A673 (cell line): ENCODE measurements at regions not wholly inside any gene's neighbourhood (a gene's known extent, or its start where the extent isn't known, plus 50 kb on each side); places are given as distances from the start of the nearest gene placed in this dataset.

ENCODE experiments used
- BruUV-seq: library from RNA; stranded (reverse); fragments of 400-500 nt; replicated peaks from 2 replicates; lab custom pipeline; 2021; lab: Mats Ljungman, UMichigan
- CTCF ChIA-PET: fragments of 300-600 bp; sonication (Branson Sonifier 250); formaldehyde crosslinking; loops from one replicate; lab custom pipeline; 2022; ENCODE audit warnings: antibody characterized with exemption; lab: Charles Lee
- POLR2A ChIA-PET: fragments of 300-600 bp; sonication (Branson Sonifier 250); formaldehyde crosslinking; loops from one replicate; lab custom pipeline; 2022; ENCODE audit warnings: antibody characterized with exemption; ENCODE audit not compliant: low non-redundant PET; lab: Charles Lee
- DNase-seq: peaks from one replicate; pipeline ENCODE4 v3.0.0-alpha.2; 2015; ENCODE audit warnings: low spot score
- H3K27ac ChIP-seq: fragments of 200-600 bp; sonication (generic); 2 replicates; pipeline ENCODE4 v1.5.1; 2016; ENCODE audit warnings: mixed run types, low read depth, mild to moderate bottlenecking, mixed read lengths, antibody characterized with exemption, low read length; ENCODE audit not compliant: poor library complexity, severe bottlenecking
- H3K27me3 ChIP-seq: fragments of 200-600 bp; sonication (generic); replicated peaks from 2 replicates; pipeline ENCODE4 v1.6.1; 2017; ENCODE audit warnings: mixed run types, low read depth, mild to moderate bottlenecking, mixed read lengths, antibody characterized with exemption, low read length; ENCODE audit not compliant: insufficient read depth, poor library complexity
- H3K36me3 ChIP-seq: fragments of 200-600 bp; sonication (generic); 2 replicates; pipeline ENCODE4 v1.6.1; 2016; ENCODE audit warnings: mixed run types, mild to moderate bottlenecking, mixed read lengths, antibody characterized with exemption, low read length; ENCODE audit not compliant: insufficient read depth, poor library complexity, severe bottlenecking
- H3K4me1 ChIP-seq: fragments of 200-600 bp; sonication (generic); 2 replicates; pipeline ENCODE4 v1.6.1; 2017; ENCODE audit warnings: mixed run types, mild to moderate bottlenecking, mixed read lengths, antibody characterized with exemption, low read length; ENCODE audit not compliant: insufficient read depth, poor library complexity, severe bottlenecking
- H3K4me3 ChIP-seq: fragments of 200-600 bp; sonication (generic); 2 replicates; pipeline ENCODE4 v1.5.1; 2016; ENCODE audit warnings: low read depth, mixed run types, mild to moderate bottlenecking, mixed read lengths, low read length; ENCODE audit not compliant: poor library complexity, severe bottlenecking
- H3K9me3 ChIP-seq: fragments of 200-600 bp; sonication (generic); 2 replicates; pipeline ENCODE4 v1.6.1; 2016; ENCODE audit warnings: mixed run types, low read depth, mild to moderate bottlenecking, mixed read lengths, antibody characterized with exemption, low read length; ENCODE audit not compliant: poor library complexity, severe bottlenecking
- EZH2 ChIP-seq: fragments of 200-600 bp; sonication (generic); IDR thresholded peaks from 2 replicates; pipeline ENCODE4 v1.6.1; 2017; ENCODE audit warnings: borderline replicate concordance, low read depth, mild to moderate bottlenecking, mixed read lengths, antibody characterized with exemption, low read length; ENCODE audit not compliant: poor library complexity, severe bottlenecking
- intact Hi-C: fragments of 100-400 bp; cut with micrococcal nuclease; formaldehyde crosslinking; loops from one replicate; pipeline ENCODE4 v1.10.0; 2022; ENCODE audit not compliant: unreplicated experiment
- TF ChIP-seq, protein P1 (sequence below): fragments of 300-800, 200-600 bp; sonication (generic); conservative IDR thresholded peaks from 2 replicates; pipeline ENCODE4 v1.5.1; 2017; ENCODE audit warnings: low read depth, mild to moderate bottlenecking, antibody characterized with exemption, low read length, moderate library complexity, mixed read lengths

DNA sequence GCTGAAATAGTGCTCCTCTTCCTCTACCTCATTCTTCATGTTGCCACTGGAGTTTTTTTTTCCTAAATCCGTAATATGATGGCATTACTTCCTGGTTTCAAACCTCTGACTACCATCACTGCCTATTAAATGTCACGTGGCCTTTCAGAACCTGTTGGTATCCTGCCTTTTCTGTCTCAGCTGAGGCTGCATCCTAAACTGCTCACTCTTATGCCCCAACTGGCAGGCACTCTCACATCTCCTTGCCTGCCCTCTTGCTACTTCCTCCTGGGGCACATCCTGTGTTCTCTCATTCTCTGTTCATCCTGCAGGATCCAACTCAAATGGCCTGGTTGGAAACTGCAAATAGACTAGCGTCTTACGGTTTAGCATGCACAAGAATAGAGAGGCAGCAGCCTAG, 468.1 kb upstream of the FANCL start:
- H3K4me3 ChIP-seq: no peak overlapping the region
- DNase-seq: no peak
- no TSS peak for BruUV-seq
- H3K4me1 ChIP-seq: no peaks in the 10 kb centered on the region
- no peaks in the 10 kb centered on the region for H3K9me3 ChIP-seq
- TF ChIP-seq EZH2: no peak
- TF ChIP-seq, protein P1, sequence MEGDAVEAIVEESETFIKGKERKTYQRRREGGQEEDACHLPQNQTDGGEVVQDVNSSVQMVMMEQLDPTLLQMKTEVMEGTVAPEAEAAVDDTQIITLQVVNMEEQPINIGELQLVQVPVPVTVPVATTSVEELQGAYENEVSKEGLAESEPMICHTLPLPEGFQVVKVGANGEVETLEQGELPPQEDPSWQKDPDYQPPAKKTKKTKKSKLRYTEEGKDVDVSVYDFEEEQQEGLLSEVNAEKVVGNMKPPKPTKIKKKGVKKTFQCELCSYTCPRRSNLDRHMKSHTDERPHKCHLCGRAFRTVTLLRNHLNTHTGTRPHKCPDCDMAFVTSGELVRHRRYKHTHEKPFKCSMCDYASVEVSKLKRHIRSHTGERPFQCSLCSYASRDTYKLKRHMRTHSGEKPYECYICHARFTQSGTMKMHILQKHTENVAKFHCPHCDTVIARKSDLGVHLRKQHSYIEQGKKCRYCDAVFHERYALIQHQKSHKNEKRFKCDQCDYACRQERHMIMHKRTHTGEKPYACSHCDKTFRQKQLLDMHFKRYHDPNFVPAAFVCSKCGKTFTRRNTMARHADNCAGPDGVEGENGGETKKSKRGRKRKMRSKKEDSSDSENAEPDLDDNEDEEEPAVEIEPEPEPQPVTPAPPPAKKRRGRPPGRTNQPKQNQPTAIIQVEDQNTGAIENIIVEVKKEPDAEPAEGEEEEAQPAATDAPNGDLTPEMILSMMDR: no peak
- peaks cover 15% of the 10 kb centered on the region for H3K27me3 ChIP-seq
- no peak overlapping the region for H3K27ac ChIP-seq
- CTCF ChIA-PET: no interaction called here
- intact Hi-C loops: no loop called here
- no peaks in the 10 kb centered on the region for H3K36me3 ChIP-seq
- POLR2A ChIA-PET: no interaction called here

DNA sequence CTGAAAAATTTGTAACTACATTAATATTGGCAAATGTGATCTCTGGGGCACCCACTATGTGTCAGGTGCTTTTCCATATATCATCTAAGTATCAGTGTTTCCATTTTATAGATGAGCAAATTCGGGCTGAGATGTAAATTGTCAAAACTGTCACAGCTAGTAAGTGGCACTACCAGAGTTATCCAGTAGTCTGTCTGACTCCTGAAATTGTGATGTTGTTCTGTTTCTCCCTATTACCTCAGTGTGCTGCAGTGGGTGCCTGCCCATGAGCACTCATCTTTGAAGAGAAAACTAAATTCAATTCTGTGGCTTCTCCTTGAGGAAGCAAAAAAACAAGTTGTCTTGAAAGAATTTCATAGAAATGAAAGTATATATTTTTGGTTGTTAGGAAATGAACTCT, 467.4 kb upstream of the FANCL start:
- ChIA-PET CTCF (no interaction called here), POLR2A (no interaction called here)
- no peak for DNase-seq
- Histone ChIP-seq H3K27ac (no peak overlapping the region), H3K9me3 (no peaks in the 10 kb centered on the region), H3K36me3 (no peaks in the 10 kb centered on the region), H3K4me1 (no peaks in the 10 kb centered on the region), H3K27me3 (peaks cover 14% of the 10 kb centered on the region), H3K4me3 (no peak overlapping the region)
- intact Hi-C loops: no loop called here
- TF ChIP-seq, protein P1: no peak
- no peak for TF ChIP-seq EZH2
- BruUV-seq: no TSS peak

DNA sequence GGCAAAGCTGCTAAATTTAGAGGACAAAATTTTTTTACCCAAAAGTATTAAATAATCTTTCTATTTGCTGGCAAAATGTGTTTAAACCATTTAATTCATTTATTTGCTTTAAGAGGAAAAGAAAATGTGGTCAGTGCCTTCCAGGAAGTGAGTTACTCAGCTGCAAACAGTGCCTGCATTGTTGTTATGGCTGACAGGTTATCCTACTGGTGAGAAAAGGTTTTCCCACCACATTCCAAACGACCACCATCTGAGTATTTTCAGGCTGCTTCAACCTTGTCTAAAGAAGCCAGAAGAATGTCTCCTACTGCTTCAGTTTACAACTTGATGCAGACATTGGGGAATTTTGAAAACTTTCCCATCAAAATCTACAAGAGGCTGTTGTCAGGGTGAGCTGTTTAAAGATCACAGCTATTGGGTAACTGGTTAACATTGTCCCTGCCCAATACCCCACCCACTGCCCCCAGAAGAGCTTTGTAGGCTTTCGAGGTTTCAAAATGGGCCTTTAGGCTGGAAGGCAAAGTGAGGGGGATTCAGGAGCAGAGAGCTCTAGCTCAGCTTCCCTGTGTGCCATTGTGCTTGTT, 461.3 kb upstream of the FANCL start:
- no peaks in the 10 kb centered on the region for H3K4me1 ChIP-seq
- no peak for TF ChIP-seq EZH2
- TF ChIP-seq, protein P1: no peak
- ChIA-PET CTCF (no interaction called here), POLR2A (no interaction called here)
- H3K27me3 ChIP-seq: peaks cover 16% of the 10 kb centered on the region
- no peak for DNase-seq
- H3K9me3 ChIP-seq: no peaks in the 10 kb centered on the region
- BruUV-seq: no TSS peak
- no peak overlapping the region for H3K27ac ChIP-seq
- intact Hi-C loops: no loop called here
- H3K4me3 ChIP-seq: no peak overlapping the region
- H3K36me3 ChIP-seq: no peaks in the 10 kb centered on the region
